VCaP (cell line): ENCODE measurements at regions not wholly inside any gene's neighbourhood (a gene's known extent, or its start where the extent isn't known, plus 50 kb on each side); places are given as distances from the start of the nearest gene placed in this dataset.

Source experiments
- H3K27ac ChIP-seq: fragments of 450-650 bp; 2 replicates; pipeline ENCODE4 v1.5.1; 2017
- CTCF ChIP-seq: fragments of 450-650 bp; conservative IDR thresholded peaks from 2 replicates; pipeline ENCODE4 v1.5.1; 2017; ENCODE audit warnings: mild to moderate bottlenecking, moderate library complexity

- H3K27ac ChIP-seq = no peak overlapping the region
- TF ChIP-seq CTCF = no peak
Observed at GRCh38 chr3:195017151-195017550, 253.8 kb downstream of the XXYLT1 start.
